Suprapubic skin (tissue), 4 donors: ENCODE measurements at regions not wholly inside any gene's neighbourhood (a gene's known extent, or its start where the extent isn't known, plus 50 kb on each side); places are given as distances from the start of the nearest gene placed in this dataset.

Experiments used
- DNase-seq, 2 donors: peaks; one replicate each; pipeline ENCODE4 v3.0.0-alpha.2; 2019; ENCODE audit warnings: low spot score in 2 of 2
- H3K27ac ChIP-seq: fragments of 200-600 bp; sonication (generic); one replicate; pipeline ENCODE4 v1.5.1; 2019
- H3K27me3 ChIP-seq: fragments of 200-600 bp; sonication (generic); one replicate; pipeline ENCODE4 v1.5.1; 2019
- H3K36me3 ChIP-seq: fragments of 200-600 bp; sonication (generic); one replicate; pipeline ENCODE4 v1.5.1; 2019
- H3K4me1 ChIP-seq: fragments of 200-600 bp; sonication (generic); one replicate; pipeline ENCODE4 v1.5.1; 2019
- H3K4me3 ChIP-seq: fragments of 200-600 bp; sonication (generic); one replicate; pipeline ENCODE4 v1.5.1; 2019; ENCODE audit warnings: mild to moderate bottlenecking
- H3K9me3 ChIP-seq: fragments of 200-600 bp; sonication (generic); one replicate; pipeline ENCODE4 v1.5.1; 2019
- EP300 ChIP-seq: sonication (generic); formaldehyde crosslinking; IDR thresholded peaks from one replicate; pipeline ENCODE4 v1.6.1; 2017; ENCODE audit warnings: antibody characterized with exemption
- POLR2A ChIP-seq, 2 donors: fragments of 450-650 bp; IDR thresholded peaks; one replicate each; pipeline ENCODE4 v1.6.1; 2017; ENCODE audit warnings: antibody characterized with exemption in 2 of 2, mild to moderate bottlenecking in 2 of 2, moderate library complexity in 2 of 2
- POLR2AphosphoS5 ChIP-seq, 3 donors: sonication (generic); formaldehyde crosslinking; IDR thresholded peaks; one replicate each; pipeline ENCODE4 v1.6.1; 2017; ENCODE audit warnings: antibody characterized with exemption in 3 of 3
- WGBS: methylation state at CpG from one replicate; pipeline ENCODE4 v1.1.5; 2018; 5-methylcytosine and 5-hydroxymethylcytosine counted together
- TF ChIP-seq, protein P1 (sequence below), 2 donors: fragments of 200-600 bp in 1 of 2; fragments of 450-650 bp in 1 of 2; sonication (generic) in 1 of 2; IDR thresholded peaks; one replicate each; pipeline ENCODE4 v1.5.1; 2016 to 2019; ENCODE audit warnings: antibody characterized with exemption in 2 of 2, mild to moderate bottlenecking in 1 of 2, moderate library complexity in 1 of 2

DNA sequence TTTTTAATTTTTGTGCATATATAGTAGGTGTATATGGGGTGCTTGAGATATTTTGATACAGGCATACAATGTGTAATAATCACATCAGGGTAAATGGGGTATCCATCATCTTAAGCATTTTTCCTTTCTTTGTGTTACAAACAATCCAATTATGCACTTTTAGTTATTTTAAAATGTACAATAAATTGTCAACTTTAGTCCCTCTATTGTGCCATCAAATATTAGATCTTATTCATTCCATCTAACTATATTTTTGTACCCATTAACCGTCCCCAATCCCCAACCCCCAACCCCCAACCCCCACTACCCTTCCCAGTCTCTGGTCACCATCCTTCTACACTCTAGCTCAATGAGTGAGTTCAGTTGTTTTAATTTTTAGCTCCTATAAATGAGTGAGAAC, 335.1 kb upstream of the C11orf87 start:
- Histone ChIP-seq H3K27ac (no peak overlapping the region), H3K9me3 (no peaks in the 10 kb centered on the region), H3K27me3 (no peaks in the 10 kb centered on the region), H3K36me3 (no peaks in the 10 kb centered on the region), H3K4me3 (no peak overlapping the region), H3K4me1 (no peaks in the 10 kb centered on the region)
- no peak for DNase-seq
- TF ChIP-seq POLR2AphosphoS5 (IDR thresholded peaks at IDR 0.05): no peak
- WGBS: 81% methylated on average over 1 of the region's 1 CpG

DNA sequence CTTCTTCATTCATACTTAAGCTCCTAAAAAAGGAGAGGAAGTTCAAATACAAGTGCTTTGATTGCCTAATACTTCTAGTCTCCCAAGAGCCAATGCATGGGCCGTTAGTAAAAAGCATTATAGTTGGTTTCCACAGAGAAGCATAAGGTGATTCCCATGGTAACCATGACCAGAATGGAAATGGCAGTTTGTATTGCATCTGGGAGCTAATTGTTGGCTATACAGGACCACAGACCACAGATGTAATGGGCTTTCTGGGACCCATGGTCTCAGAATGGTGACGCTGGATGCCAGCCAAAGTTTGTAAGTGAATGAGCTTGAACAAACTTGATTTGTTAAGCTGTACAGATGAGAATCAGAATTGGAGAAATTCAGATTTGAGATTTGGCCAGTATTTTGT, 333.9 kb upstream of the C11orf87 start:
- Histone ChIP-seq H3K36me3 (no peaks in the 10 kb centered on the region), H3K27ac (no peak overlapping the region), H3K27me3 (no peaks in the 10 kb centered on the region), H3K4me1 (no peaks in the 10 kb centered on the region), H3K4me3 (no peak overlapping the region), H3K9me3 (no peaks in the 10 kb centered on the region)
- TF ChIP-seq, protein P1, sequence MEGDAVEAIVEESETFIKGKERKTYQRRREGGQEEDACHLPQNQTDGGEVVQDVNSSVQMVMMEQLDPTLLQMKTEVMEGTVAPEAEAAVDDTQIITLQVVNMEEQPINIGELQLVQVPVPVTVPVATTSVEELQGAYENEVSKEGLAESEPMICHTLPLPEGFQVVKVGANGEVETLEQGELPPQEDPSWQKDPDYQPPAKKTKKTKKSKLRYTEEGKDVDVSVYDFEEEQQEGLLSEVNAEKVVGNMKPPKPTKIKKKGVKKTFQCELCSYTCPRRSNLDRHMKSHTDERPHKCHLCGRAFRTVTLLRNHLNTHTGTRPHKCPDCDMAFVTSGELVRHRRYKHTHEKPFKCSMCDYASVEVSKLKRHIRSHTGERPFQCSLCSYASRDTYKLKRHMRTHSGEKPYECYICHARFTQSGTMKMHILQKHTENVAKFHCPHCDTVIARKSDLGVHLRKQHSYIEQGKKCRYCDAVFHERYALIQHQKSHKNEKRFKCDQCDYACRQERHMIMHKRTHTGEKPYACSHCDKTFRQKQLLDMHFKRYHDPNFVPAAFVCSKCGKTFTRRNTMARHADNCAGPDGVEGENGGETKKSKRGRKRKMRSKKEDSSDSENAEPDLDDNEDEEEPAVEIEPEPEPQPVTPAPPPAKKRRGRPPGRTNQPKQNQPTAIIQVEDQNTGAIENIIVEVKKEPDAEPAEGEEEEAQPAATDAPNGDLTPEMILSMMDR (IDR thresholded peaks at IDR 0.05): no peak
- TF ChIP-seq EP300 (no peak), POLR2AphosphoS5 (IDR thresholded peaks at IDR 0.05) (no peak), POLR2A (IDR thresholded peaks at IDR 0.05) (no peak)
- WGBS: 82% methylated on average over 2 of the region's 2 CpGs
- no peak for DNase-seq

DNA sequence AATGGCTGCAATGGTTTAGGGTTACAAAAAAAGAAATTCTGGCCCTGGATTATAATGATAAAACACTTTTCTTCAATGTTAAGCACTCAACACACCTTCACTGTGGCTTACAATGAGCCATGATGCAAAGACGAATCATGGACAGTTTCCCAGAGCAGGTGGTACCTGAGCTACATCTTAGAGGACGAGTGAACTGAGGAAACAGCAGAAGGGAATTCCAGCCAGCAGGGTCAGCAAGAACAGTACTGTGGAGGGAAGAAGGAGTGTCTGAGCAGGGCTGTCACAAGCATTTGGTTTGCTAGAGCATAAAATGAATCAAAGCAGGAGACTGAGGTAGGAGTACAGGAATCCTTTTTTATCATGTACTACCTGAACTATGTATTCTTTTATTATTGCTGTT, 332.8 kb upstream of the C11orf87 start:
- Histone ChIP-seq H3K4me3 (no peak overlapping the region), H3K9me3 (no peaks in the 10 kb centered on the region), H3K27ac (no peak overlapping the region), H3K27me3 (no peaks in the 10 kb centered on the region), H3K4me1 (no peaks in the 10 kb centered on the region), H3K36me3 (no peaks in the 10 kb centered on the region)
- DNase-seq: no peak
- TF ChIP-seq POLR2AphosphoS5 (IDR thresholded peaks at IDR 0.05): no peak
- no peak for TF ChIP-seq POLR2A (IDR thresholded peaks at IDR 0.05)
- TF ChIP-seq, protein P1 (IDR thresholded peaks at IDR 0.05): no peak
- TF ChIP-seq EP300: no peak
- WGBS: 86% methylated on average over 2 of the region's 2 CpGs

DNA sequence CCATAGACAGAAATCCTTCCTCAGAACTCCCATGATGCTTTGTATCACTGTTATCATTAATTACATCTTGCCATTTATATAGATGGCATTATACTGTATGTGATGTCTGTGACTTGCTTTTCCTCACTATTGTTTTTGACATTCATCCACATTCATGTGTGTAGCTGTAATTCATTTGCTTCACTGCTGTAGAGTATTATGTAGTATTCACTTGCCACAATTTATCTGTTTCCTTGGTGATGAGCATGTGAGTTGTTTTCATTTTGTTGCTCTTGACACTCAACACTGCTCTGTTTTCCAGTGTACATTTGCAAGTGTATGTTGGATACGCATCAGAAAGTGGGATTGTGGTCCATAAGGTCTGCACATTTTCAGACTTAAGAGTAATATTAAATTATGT, 328.6 kb upstream of the C11orf87 start:
- no peak for TF ChIP-seq POLR2AphosphoS5 (IDR thresholded peaks at IDR 0.05)
- TF ChIP-seq, protein P1 (IDR thresholded peaks at IDR 0.05): no peak
- no peaks in the 10 kb centered on the region for H3K9me3 ChIP-seq
- no peak for DNase-seq
- no peaks in the 10 kb centered on the region for H3K27me3 ChIP-seq
- WGBS: 94% methylated on average over 1 of the region's 1 CpG
- H3K36me3 ChIP-seq: no peaks in the 10 kb centered on the region
- no peak overlapping the region for H3K27ac ChIP-seq
- no peak overlapping the region for H3K4me3 ChIP-seq
- H3K4me1 ChIP-seq: no peaks in the 10 kb centered on the region

DNA sequence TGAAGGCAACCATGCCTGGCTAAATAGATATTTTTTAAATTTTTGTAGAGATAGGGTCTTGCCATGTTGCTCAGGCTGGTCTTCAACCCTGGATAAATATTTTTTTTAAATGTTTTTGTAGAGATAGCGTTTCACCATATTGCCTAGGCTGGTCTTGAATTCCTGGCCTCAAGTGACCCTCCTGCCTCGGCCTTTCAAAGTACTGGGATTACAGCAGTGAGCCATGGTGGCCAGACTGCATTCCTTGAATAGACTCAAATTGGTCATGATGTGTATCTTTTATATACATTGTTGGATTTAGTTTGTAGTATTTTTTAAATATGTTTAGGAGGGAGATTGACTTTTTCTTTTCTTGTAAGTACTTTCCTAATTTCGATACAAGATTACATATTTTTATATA, 325.7 kb upstream of the C11orf87 start:
- no peak for DNase-seq
- H3K27ac ChIP-seq: no peak overlapping the region
- H3K36me3 ChIP-seq: no peaks in the 10 kb centered on the region
- no peaks in the 10 kb centered on the region for H3K27me3 ChIP-seq
- TF ChIP-seq EP300: no peak
- no peak for TF ChIP-seq POLR2AphosphoS5 (IDR thresholded peaks at IDR 0.05)
- TF ChIP-seq, protein P1 (IDR thresholded peaks at IDR 0.05): no peak
- no peak for TF ChIP-seq POLR2A (IDR thresholded peaks at IDR 0.05)
- no peaks in the 10 kb centered on the region for H3K4me1 ChIP-seq
- WGBS: 98% methylated on average over 3 of the region's 3 CpGs
- no peaks in the 10 kb centered on the region for H3K9me3 ChIP-seq
- no peak overlapping the region for H3K4me3 ChIP-seq

DNA sequence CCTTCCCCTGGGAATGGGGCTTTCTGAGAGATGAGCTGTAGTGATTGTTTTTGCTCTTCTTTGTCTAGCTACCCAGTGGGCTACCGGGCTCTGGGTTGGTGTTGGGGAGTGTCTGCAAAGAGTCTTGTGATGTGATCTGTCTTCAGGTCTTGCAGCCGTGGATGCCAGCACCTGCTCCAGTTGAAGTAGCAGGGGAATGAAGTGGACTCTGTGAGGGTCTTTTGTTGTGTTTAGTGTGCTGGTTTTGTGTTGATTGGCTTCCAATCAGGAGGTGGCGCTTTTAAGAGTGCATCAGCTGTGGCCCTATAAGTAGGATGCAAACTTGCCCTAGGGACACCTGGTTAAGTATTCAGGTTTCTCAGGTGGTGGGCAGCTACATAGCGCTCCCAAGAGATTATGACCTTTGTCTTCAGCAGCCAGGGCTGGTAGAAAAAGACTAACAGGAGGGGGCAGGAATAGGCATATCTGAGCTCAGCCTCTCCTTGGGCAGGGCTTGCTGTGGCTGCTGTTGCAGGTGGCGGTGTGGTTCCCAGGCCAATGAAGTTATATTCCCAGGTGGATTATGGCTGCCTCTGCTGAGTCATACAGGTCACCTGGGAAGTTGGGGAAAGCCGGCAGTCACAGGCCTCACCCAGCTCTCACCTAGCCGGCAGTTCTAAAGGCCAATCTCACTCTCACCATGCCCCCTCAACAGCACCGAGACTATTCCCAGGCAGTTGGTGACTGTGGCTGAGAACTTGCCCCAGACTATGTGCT, 315.7 kb upstream of the C11orf87 start:
- Histone ChIP-seq H3K27me3 (no peaks in the 10 kb centered on the region), H3K27ac (no peak overlapping the region), H3K4me3 (no peak overlapping the region), H3K9me3 (no peaks in the 10 kb centered on the region), H3K4me1 (no peaks in the 10 kb centered on the region), H3K36me3 (no peaks in the 10 kb centered on the region)
- no peak for TF ChIP-seq POLR2AphosphoS5 (IDR thresholded peaks at IDR 0.05)
- TF ChIP-seq POLR2A (IDR thresholded peaks at IDR 0.05): no peak
- TF ChIP-seq EP300: no peak
- TF ChIP-seq, protein P1 (IDR thresholded peaks at IDR 0.05): no peak
- no peak for DNase-seq
- WGBS: 94% methylated on average over 6 of the region's 8 CpGs
